Skeletal muscle cell (primary cell): ENCODE measurements at regions not wholly inside any gene's neighbourhood (a gene's known extent, or its start where the extent isn't known, plus 50 kb on each side); places are given as distances from the start of the nearest gene placed in this dataset.
A peak's percentile ranks its signal among the peaks of the same experiment; 100 is the strongest.

Experiments
- DNase-seq: peaks from one replicate; pipeline ENCODE4 v3.0.0-alpha.2; 2010; ENCODE audit warnings: low read depth
- H3K4me3 ChIP-seq: 2 replicates; pipeline ENCODE4 v1.5.1; 2011; ENCODE audit warnings: low read depth, mild to moderate bottlenecking, control low read depth, low read length, moderate library complexity

DNA sequence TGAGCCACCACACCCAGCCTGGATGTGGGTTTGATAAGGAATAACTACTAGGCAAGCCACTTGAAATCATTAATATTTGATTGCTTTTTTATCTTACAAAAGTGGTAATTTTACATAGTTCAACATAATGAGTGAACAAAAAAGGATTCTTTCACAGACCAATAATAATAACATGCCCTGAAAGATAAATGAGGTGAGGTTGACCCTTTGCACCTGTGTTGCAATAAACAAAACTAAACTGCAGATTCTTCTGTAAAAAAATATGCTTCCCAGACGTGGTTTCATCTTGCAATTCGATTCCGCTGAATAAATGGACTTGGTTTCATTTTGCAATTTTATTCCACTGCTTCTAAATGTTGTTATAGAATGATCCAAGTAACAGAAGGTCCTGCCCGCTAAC, 1514.9 kb upstream of the TMEM132C start:
- H3K4me3 ChIP-seq, result no peak overlapping the region
- no peak for DNase-seq

DNA sequence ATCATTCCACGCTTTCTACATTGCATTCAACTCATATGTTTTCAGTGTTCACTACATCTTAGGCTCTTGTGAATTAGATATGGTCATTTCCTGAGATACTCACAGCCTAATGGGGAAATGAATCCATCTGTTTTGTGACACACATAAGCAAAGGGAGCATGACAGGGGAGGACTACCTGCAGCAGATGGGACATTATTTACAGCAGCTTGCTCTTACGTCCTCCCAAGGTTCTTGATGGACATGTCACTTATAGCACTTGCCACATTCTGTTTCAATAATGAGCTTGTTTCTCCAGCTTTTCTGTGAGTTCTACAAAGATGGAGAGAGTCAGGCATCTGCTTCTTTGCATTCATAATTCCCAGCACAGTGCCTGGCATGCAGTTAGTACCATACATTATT, 1509.6 kb upstream of the TMEM132C start:
- no peak overlapping the region for H3K4me3 ChIP-seq
- DNase-seq, result no peak

DNA sequence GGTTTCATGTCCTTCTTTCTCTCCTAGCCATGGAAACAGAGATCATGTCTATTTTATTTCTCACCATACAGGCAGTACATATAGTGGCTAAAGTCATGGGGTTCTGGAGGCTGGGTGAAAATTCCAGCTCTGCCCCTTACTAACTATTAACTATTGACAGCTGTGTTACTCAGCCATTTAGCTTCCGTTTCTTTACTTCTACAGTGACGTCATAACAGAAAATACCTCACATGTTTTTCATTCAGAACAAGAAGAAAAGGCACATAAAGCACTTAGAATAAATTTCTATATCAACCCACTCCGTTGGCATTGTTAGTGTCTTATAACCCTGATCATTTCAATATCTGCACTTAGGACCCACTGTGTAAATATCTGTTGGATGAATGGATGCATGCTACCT, 1506.9 kb upstream of the TMEM132C start:
- no peak for DNase-seq
- H3K4me3 ChIP-seq, result no peak overlapping the region

DNA sequence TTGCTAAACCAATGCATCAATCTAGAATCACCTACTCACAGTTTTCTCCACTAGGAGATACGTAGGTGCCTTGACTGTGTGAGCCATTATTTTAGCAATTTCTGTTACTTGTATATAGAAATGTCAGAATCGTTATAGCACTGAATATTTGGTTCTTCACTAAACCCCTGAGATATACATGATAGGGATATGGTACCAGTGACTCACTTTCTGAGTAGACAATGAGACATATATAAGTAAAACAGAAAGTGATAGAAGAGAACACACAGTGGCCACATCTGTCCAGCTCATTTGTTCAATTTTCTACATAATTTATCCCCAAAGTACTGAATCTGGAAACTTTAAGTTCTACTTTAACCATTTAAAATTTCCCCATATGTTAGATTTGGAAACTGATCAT, 1505.5 kb upstream of the TMEM132C start:
- H3K4me3 ChIP-seq, result no peak overlapping the region
- no peak for DNase-seq

DNA sequence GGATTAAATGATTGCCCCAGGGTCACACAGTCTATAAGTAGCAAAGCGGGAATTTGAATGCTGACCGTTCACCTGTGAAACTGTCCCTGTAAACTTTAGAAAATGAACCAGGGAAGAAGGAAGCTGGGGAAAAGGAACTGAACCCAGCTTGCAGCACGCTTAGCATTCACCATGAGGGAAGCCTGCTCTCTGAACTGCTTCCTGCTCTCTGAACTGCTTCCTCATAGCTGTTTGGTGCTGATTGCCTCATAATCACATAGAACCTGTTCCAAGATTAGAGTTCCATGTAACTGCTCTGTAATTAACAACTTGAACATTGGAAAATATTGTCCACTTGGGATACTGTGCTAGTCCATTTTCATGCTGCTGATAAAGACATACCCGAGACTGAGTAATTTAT, 1504.8 kb upstream of the TMEM132C start:
- no peak for DNase-seq
- H3K4me3 ChIP-seq, result no peak overlapping the region

DNA sequence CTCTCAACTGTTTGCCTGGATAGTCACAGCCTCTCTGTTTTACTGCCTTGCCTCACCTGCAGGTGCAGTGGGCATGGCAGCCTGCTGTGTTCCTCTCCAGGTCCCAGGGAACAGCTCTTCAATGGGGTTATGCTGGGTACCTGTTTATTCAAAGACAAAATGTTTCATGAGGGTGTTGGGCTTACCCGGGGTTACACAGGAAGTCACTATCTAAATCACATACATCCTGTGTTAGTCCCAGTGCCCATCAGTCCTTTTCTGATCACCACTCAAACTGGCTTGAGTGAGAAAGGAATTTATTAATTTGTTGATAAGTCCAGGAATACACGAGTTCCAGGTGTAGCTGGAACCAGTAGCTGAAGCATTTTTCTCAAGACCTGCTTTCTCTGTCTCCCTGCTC, 1503.6 kb upstream of the TMEM132C start:
- no peak overlapping the region for H3K4me3 ChIP-seq
- DNase-seq, result no peak

DNA sequence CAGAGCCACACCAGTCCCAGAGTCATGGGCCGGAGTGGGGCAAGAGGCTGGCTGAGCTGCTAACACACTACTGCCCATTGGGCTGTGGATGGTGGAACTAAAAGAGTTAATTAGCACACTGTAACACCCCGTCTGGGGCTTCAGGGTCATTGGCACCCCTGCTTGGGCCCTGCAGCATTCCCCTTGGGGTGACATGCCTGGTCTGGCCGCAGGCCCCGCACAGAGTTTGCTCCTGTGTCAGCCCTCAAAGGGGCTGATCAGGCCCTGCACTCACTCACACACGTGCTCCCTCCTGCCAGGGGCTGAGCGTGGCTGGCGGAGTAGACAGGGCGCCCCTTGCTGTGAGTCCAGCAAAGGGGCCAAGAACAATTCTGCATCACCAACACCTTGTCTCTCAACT, 1499.6 kb upstream of the TMEM132C start:
- H3K4me3 ChIP-seq, result no peak overlapping the region
- no peak for DNase-seq

DNA sequence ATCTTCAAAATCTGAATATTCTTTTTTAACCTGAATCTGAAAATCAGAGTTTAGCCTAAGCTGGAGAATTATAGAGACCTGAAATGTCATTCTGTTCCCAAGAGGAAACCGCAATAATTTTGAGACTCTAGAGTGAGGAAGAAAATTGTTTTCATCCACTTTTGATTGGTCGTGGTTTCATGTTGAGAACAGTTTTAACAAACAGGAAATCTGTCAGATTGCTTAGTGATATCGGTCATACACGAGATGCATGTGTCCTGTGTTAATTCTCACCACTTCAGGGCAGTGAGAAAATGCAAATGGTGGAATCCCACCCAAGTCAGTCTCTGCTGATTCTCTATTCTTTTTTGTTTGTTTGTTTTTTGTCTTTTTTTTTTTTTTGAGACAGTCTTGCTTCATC, 1498.5 kb upstream of the TMEM132C start:
- DNase-seq, result no peak
- no peak overlapping the region for H3K4me3 ChIP-seq

DNA sequence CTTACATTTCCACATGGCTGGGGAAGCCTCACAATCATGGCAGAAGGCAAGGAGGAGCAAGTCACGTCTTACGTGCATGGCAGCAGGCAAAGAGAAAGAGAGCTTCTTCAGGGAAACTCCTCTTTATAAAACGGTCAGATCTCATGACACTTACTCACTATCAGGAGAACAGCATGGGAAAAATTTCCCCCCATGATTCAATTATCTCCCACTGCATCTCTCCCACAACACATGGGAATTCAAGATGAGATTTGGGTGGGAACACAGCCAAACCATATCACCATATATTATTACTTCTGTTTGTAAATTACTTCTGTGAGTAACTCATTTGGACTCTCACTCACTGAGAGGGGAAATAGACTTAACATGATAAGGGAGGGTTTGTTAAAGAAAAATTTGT, 1496.8 kb upstream of the TMEM132C start:
- no peak overlapping the region for H3K4me3 ChIP-seq
- no peak for DNase-seq

DNA sequence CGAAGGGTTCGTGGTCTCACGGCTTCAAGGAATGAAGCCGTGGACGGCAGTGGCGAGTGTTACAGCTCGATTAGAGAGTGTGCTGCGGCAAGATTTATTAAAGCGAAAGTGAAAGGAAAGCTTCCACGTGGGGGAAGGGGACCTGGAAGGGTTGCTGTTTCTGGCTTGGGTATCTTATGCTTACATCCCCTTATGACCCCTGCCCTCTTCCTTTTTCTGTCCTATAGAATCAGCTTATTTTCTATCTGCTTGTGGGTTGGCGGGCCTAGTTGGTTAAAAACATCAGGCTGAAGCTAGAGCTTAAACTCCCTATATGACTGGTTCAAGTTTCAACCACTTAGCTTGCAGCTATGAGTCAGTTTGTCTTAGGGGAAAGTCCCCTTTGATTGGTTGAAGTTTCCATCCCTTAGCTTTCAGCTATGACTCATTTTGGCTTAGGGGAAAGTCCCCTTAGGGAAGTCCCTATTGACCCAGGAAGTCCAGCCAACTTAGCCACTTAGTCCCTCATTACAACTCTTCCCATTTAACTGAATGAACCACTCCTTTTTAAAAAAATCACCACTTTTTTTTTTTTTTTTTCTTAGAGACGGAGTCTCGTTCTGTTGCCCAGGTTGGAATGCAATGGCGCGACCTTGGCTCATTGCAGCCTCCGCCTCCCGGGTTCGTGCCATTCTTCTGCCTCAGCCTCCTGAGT, 1494.7 kb upstream of the TMEM132C start:
- DNase-seq, result peak; percentile 26
- peak overlapping the region; percentile 15 for H3K4me3 ChIP-seq

DNA sequence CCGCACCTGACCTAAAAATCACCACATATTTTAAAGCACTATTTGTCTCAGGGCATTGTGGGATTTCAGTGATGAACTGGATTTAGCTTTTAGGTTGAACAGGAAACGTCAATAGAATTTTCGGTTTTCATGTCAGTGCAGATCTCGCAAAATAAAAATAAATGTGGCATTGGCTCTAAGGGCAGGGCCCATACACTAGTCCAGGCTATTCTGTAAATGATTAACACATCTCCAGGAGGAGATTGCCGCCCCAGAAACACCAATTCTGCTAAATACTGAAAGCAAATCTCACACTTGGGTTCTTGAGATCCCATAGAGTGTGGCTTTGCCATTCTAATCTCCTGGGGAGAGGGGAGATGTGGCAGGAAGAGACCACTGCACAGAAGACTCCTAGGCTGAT, 1494.0 kb upstream of the TMEM132C start:
- no peak for DNase-seq
- H3K4me3 ChIP-seq, result no peak overlapping the region

DNA sequence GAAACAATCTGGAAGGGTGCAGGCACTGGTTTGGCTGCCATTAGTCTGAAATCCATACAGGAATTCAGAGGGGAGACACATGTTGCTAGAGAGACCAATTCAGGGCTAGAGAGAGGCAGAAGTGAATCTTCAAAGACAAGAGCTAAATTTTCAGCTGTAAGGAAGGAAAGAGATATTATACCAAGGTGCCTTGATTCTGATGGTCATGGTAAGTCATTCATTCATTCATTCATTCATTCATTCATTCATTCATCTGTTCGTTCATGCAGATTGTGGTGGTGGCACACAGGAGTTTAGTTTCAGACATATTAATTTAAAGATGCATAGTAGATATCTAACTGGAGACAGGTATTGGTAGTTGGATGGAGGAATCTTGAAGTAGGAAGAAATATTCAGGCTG, 1493.5 kb upstream of the TMEM132C start:
- DNase-seq, result no peak

DNA sequence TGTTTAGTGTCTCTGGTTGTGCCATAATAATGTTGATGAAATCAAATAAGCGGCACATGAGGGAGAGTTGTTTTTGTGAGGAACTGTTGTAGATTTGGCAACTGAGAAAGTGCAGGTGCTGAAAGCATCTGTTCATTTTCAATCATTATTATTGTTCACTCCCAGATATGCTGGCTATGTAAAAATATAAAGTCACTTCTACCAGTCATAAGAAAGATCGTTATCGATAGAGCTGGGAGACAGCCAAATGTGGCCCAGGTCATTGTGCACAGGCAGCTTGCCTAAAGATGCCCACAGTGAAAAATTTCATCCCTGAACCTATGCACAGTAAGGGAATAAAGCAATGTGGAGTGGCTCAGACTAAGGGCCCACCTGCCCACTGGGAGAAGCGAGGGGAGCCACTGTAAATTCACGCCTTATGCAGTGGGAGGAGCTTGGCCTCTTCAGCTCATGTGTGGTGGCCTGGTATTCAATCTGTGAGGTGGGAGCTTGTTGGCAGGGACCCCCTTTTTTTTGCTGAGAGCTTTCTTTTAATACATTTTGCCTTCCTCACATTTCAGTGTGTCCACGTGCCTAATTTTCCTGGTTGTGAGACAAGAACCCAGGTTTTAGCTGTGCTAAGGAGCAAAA, 1490.8 kb upstream of the TMEM132C start:
- no peak for DNase-seq
- no peak overlapping the region for H3K4me3 ChIP-seq

More for the DNA sequence above, 1493.5 kb upstream of the TMEM132C start:
- no peak overlapping the region for H3K4me3 ChIP-seq

DNA sequence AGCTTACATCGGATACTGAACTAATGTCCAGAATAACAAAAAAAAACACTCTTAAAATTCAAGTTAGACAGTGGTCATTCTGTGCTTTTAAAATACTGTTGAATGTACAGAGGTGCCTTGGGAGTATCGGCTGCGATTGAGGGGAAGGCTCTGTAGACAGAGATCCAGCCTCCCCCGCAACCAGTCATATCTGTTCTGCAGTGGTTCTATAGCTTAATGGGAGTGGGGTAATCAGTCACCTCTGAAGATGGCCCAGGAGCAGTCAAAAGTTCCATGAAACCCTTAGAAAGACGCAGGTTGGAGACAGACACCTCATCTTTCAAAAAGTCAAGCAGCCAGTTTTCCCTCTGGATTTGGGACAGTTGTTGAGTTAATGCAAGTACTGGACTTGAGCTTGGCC, 1486.6 kb upstream of the TMEM132C start:
- no peak overlapping the region for H3K4me3 ChIP-seq

DNA sequence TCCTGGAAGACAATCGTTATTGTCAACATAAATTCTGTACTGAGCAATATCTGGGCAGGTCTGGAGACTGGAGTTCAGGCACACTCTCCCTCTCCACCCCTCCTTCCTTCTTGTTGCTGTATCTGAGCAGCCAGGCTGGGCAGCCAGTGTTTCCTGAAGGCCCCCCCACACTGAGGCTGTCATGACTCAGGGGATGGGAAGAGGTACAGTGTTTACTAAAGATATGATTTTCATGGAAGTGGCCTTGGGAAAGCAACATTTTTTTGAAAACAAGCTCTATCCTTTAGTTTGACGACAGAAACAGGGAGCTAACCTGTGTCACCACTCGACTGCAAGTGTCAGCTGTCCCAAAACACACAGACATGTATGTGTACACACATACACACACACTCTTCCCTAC, 1485.4 kb upstream of the TMEM132C start:
- no peak overlapping the region for H3K4me3 ChIP-seq
- DNase-seq, result no peak

More for the DNA sequence above, 1486.6 kb upstream of the TMEM132C start:
- DNase-seq, result no peak

DNA sequence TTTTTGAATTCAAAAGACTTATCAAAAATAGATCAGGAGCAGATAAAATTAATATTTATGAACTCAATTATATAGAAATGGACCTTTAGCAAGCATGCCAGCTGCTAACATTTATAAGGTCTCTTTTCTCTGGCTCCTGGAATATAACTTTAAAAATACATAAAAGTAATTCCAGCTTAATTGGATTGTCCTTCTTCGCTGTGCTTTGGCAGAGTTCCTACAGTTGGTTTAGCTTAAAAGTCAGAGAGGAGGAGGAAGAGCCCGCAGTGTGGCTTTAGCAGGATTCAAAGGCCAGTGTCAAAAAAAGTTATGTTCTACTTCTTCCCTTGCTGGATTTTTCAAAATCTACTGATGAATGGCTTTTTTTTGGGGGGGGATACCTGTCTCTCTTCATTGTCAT, 1484.9 kb upstream of the TMEM132C start:
- no peak for DNase-seq
- no peak overlapping the region for H3K4me3 ChIP-seq

DNA sequence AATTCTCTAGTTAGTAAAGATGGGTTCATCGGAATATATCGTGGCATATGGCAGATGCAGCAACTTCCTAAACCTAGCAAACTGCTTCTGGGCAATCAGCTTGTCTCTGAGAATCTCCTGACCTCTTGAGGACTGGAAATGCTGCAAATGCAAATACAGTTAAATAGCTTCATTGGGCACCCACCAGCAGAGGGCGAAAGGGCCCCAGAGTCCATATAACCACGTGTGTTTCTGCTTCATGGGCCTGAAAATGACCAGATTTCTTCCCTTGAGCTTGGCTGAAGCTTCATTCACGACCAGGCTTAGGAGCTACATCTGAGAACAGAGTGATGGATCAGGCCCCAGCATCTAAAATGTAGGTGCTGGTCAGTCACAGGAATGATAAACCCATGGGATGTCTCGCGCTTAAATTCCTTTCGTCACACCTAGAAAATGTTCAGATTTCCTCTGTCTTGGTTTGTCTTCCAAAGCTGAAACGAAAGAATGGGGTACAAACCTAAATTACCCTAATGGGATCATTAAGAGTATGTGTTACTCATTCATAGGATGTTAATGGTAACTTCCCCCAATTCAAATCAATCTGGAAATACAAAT, 1482.5 kb upstream of the TMEM132C start:
- DNase-seq, result no peak

DNA sequence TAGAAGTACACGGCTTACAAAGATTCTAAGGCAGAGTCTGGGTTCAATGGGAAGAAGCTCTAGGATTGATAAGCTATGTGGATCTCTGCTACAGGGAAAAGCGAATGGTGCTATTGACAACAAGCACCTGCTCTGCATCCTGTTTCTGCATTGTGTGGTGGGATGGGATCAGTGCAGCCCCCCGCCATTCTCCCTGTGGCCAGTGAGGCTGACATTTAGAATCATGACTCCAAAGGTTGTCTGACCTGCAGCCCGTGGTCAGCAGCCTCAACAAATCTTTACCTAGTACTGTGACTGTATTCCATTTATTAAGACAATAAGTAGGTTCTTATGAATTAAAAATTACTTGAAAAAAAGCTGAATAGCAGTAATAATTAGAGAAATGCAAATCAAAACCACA, 1477.0 kb upstream of the TMEM132C start:
- DNase-seq, result no peak
- no peak overlapping the region for H3K4me3 ChIP-seq

More for the DNA sequence above, 1482.5 kb upstream of the TMEM132C start:
- no peak overlapping the region for H3K4me3 ChIP-seq

DNA sequence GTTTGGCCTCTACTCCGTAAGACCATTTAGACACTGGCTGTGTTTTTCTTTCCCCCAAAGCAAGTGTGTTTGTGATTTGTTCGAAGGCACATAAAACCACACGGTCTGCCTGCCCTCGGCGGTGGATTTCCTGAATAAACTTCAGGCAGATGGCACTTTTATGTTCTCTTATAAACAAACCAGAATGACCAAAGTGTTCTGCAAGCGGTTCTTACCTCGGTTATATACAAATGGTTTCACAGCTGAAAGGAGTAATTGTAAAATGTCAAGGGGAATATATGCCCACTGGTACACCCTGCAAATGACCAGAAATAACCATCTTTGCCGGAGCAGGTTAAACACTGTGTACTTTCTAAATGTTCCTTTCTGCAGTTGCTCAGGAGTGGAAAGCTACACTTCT, 1475.8 kb upstream of the TMEM132C start:
- H3K4me3 ChIP-seq, result no peak overlapping the region
- DNase-seq, result no peak

DNA sequence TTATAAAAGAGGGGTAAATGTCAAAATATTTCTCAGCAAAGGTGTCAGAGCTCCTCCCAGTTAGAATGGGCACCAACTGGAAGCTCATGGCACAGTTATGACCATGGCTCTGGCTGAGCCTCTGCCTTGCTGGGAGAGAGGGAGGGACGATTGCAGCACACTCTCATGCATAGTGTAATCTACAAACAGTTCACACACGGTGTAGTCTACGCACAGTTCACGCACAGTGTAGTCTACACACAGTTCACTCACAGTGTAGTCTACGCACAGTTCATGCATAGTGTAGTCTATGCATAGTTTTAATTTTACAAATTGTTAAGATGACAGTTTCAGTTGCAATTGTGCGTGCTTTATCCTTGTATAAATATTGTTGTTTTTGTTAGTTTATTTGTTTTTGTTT, 1474.6 kb upstream of the TMEM132C start:
- H3K4me3 ChIP-seq, result no peak overlapping the region
- DNase-seq, result no peak

DNA sequence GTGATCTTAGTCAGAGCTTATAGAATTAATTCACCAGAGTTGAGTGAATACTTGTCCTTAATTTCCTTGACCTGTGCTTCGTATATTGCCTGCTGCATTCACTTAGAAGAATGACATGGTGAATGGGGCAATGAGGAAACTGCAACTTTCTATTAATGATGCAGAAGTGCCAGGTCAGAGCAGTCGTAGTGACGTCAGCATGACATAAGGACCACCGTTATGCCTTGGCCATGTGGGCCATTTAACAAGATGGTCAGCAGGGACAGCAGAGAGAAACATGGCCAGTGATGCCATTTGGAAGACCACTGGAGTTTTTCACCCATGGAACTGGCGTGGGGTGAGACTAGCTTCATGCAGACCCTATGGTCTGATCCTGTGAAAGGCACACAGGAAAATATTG, 1469.4 kb upstream of the TMEM132C start:
- DNase-seq, result no peak
- no peak overlapping the region for H3K4me3 ChIP-seq
